ENCODE measurements at regions not wholly inside any gene's neighbourhood (a gene's known extent, or its start where the extent isn't known, plus 50 kb on each side); places are given as distances from the start of the nearest gene placed in this dataset.

DNA sequence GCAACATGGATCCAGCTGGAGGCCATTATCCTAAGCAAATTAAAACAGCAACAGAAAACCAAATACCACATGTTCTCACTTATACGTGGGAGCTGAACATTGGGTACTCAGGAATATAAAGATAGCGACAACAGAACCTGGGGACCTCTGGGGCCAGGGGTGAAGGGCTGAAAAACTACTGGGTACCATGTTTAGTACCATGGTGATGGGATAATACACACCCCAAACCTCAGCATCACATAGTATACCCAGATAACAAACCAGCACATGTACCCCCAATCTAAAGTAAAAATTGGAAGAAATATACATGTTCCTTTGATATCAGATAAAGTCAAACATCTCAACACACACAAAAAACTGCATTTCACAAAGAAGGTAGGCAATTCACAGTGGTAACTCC lies 876.2 kb downstream of the TBL1XR1 start:
- intact Hi-C loops (cut with DNase I): no loop called here
- DNase-seq: no peak
- Histone ChIP-seq H3K27me3 (no peaks in the 10 kb centered on the region), H3K4me3 (no peak overlapping the region), H3K4me1 (no peaks in the 10 kb centered on the region), H3K27ac (no peak overlapping the region), H3K9me3 (no peaks in the 10 kb centered on the region), H3K36me3 (no peaks in the 10 kb centered on the region)
- FAIRE-seq: no peak
- TF ChIP-seq, protein P1, sequence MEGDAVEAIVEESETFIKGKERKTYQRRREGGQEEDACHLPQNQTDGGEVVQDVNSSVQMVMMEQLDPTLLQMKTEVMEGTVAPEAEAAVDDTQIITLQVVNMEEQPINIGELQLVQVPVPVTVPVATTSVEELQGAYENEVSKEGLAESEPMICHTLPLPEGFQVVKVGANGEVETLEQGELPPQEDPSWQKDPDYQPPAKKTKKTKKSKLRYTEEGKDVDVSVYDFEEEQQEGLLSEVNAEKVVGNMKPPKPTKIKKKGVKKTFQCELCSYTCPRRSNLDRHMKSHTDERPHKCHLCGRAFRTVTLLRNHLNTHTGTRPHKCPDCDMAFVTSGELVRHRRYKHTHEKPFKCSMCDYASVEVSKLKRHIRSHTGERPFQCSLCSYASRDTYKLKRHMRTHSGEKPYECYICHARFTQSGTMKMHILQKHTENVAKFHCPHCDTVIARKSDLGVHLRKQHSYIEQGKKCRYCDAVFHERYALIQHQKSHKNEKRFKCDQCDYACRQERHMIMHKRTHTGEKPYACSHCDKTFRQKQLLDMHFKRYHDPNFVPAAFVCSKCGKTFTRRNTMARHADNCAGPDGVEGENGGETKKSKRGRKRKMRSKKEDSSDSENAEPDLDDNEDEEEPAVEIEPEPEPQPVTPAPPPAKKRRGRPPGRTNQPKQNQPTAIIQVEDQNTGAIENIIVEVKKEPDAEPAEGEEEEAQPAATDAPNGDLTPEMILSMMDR (IDR thresholded peaks at IDR 0.05): no peak
- 62 to 68% methylated on average over 2 of the region's 2 CpGs for WGBS, 2 donors
- ATAC-seq: no peak

DNA sequence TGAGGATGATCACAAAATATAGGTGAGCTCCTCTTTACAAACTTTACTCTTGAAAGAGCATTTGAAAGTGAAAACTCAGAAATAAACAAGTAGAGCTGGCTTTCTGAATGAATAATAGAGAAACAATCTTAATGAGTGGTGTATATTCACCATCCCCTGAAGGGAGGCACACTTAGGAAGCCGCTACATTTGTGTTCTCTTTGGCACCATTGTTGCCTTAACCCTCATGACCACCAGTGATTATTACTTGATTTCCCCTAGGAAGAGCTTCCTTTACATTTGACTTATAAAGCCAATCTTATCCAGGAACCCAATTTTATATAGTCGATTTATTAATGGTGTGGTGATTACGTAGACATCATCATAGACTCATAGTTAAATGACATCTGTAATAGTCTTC lies 883.9 kb downstream of the TBL1XR1 start:
- H3K9me3 ChIP-seq: no peaks in the 10 kb centered on the region
- no peak overlapping the region for H3K27ac ChIP-seq
- TF ChIP-seq, protein P1 (IDR thresholded peaks at IDR 0.05): no peak
- no peak for FAIRE-seq
- no peaks in the 10 kb centered on the region for H3K36me3 ChIP-seq
- ATAC-seq: no peak
- DNase-seq: no peak
- no peaks in the 10 kb centered on the region for H3K4me1 ChIP-seq
- WGBS, 2 donors: 55 to 61% methylated on average over 3 of the region's 3 CpGs
- intact Hi-C loops (cut with DNase I): no loop called here
- H3K4me3 ChIP-seq: no peak overlapping the region
- H3K27me3 ChIP-seq: no peaks in the 10 kb centered on the region

GRCh38 chr3:176310641-176311040 lies 886.6 kb downstream of the TBL1XR1 start:
- Histone ChIP-seq H3K27ac (no peak overlapping the region), H3K27me3 (no peaks in the 10 kb centered on the region), H3K4me3 (no peak overlapping the region), H3K36me3 (no peaks in the 10 kb centered on the region), H3K4me1 (no peaks in the 10 kb centered on the region), H3K9me3 (no peaks in the 10 kb centered on the region)
- DNase-seq (no peak), FAIRE-seq (no peak), ATAC-seq (no peak)
- TF ChIP-seq, protein P1 (IDR thresholded peaks at IDR 0.05): no peak
- WGBS, 2 donors: 67 to 88% methylated on average over 4 of the region's 4 CpGs
- intact Hi-C loops (cut with DNase I): no loop called here

DNA sequence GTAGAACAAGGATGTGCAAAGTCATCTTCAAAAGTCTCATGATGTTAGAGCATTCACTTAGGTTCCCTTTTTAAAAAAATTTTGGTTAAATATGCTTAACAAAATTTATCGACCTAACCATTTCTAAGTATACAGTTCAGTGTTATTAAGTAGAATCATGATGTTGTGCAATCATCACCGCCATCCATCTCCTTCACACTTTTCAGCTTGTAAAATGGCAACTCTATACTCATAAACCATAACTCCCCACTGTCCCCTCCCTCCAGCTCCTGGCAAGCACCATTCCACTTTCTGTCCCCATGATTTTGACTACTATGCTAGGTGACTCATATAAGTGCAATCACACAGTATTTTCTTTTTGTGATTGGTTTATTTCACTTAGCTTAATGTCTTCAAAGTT lies 895.0 kb downstream of the TBL1XR1 start:
- no peak for DNase-seq
- ATAC-seq: no peak
- no peaks in the 10 kb centered on the region for H3K36me3 ChIP-seq
- FAIRE-seq: no peak
- no peaks in the 10 kb centered on the region for H3K27me3 ChIP-seq
- no peak overlapping the region for H3K4me3 ChIP-seq
- TF ChIP-seq, protein P1 (IDR thresholded peaks at IDR 0.05): no peak
- H3K9me3 ChIP-seq: no peaks in the 10 kb centered on the region
- H3K4me1 ChIP-seq: no peaks in the 10 kb centered on the region
- H3K27ac ChIP-seq: no peak overlapping the region
- intact Hi-C loops (cut with DNase I): no loop called here
- 86 to 92% methylated on average over 2 of the region's 2 CpGs for WGBS, 2 donors

- TF ChIP-seq, protein P1 (IDR thresholded peaks at IDR 0.05): no peak
- Histone ChIP-seq H3K27me3 (no peaks in the 10 kb centered on the region), H3K4me1 (no peaks in the 10 kb centered on the region), H3K4me3 (no peak overlapping the region), H3K36me3 (no peaks in the 10 kb centered on the region), H3K9me3 (no peaks in the 10 kb centered on the region), H3K27ac (no peak overlapping the region)
- DNase-seq: no peak
- 59 to 83% methylated on average over 1 of the region's 1 CpG for WGBS, 2 donors
- intact Hi-C loops (cut with DNase I): no loop called here
- ATAC-seq: no peak
- FAIRE-seq: no peak
These were observed 901.1 kb downstream of the TBL1XR1 start for GRCh38 chr3:176296066-176296597.
